Endothelial cell of umbilical vein (primary cell): ENCODE measurements at regions not wholly inside any gene's neighbourhood (a gene's known extent, or its start where the extent isn't known, plus 50 kb on each side); places are given as distances from the start of the nearest gene placed in this dataset.

Experiments used
- BruUV-seq: library from RNA; stranded (reverse); fragments of 400-500 nt; replicated peaks from 2 replicates; lab custom pipeline; 2021; lab: Mats Ljungman, UMichigan
- CTCF ChIA-PET: fragments of 300-600, 350-600 bp; sonication (Branson Sonifier 250); formaldehyde crosslinking; loops from one replicate; lab custom pipeline; 2021; ENCODE audit warnings: antibody characterized with exemption, inconsistent platforms; lab: Charles Lee
- POLR2A ChIA-PET: fragments of 300-600, 350-600 bp; sonication (Branson Sonifier 250); formaldehyde crosslinking; loops from one replicate; lab custom pipeline; 2021; ENCODE audit warnings: antibody characterized with exemption, inconsistent platforms; lab: Charles Lee
- DNase-seq: peaks from one replicate; pipeline ENCODE4 v3.0.0-alpha.2; 2011; ENCODE audit warnings: low read depth, low spot score
- FAIRE-seq: peaks from 2 replicates; lab custom pipeline; 2011; peaks lifted over from hg19 to GRCh38; lab: Jason Lieb, UNC
- H2AFZ ChIP-seq: 2 replicates; pipeline ENCODE4 v1.6.0; 2012; ENCODE audit warnings: low read depth, low read length, control low read depth, inconsistent platforms
- H3K27ac ChIP-seq: 2 replicates; pipeline ENCODE4 v1.5.1; 2011; ENCODE audit warnings: low read depth, mild to moderate bottlenecking, control low read depth, low read length, moderate library complexity; ENCODE audit not compliant: insufficient read depth
- H3K27me3 ChIP-seq, 2 experiments: 2 replicates each; pipeline versions ENCODE4 v1.6.0 to v1.6.1; 2011; ENCODE audit warnings: low read length in 2 of 2, mixed read lengths in 1 of 2; ENCODE audit not compliant: control insufficient read depth in 2 of 2, insufficient read depth in 2 of 2
- H3K36me3 ChIP-seq, 2 experiments: 2 replicates in 1 of 2; 3 replicates in 1 of 2; pipeline ENCODE4 v1.5.1; 2011; ENCODE audit warnings: low read length in 2 of 2, mild to moderate bottlenecking in 1 of 2, moderate library complexity in 1 of 2; ENCODE audit not compliant: control insufficient read depth in 2 of 2, insufficient read depth in 2 of 2; ENCODE audit errors: extremely low read depth in 1 of 2
- H3K4me1 ChIP-seq: 3 replicates; pipeline ENCODE4 v1.5.1; 2011; ENCODE audit warnings: mild to moderate bottlenecking, low read length; ENCODE audit not compliant: control insufficient read depth, insufficient read depth; ENCODE audit errors: extremely low read depth
- H3K4me2 ChIP-seq: 2 replicates; pipeline ENCODE4 v1.6.1; 2011; ENCODE audit warnings: low read length, control low read depth, mixed read lengths; ENCODE audit not compliant: insufficient read depth
- H3K4me3 ChIP-seq, 3 experiments: fragments of 200-600 bp in 1 of 3; sonication (generic), shearing (Covaris generic) in 1 of 3; replicated peaks in 1 of 3; 2 replicates each; pipeline ENCODE4 v1.5.1; 2011 to 2016; ENCODE audit warnings: control low read depth in 3 of 3, low read length in 3 of 3, mild to moderate bottlenecking in 2 of 3, inconsistent platforms in 1 of 3, low read depth in 1 of 3, moderate library complexity in 1 of 3; ENCODE audit not compliant: insufficient read depth in 1 of 3
- H3K79me2 ChIP-seq: 2 replicates; pipeline ENCODE4 v1.6.0; 2012; ENCODE audit warnings: low read length, inconsistent platforms; ENCODE audit not compliant: control insufficient read depth, insufficient read depth
- H3K9ac ChIP-seq: replicated peaks from 2 replicates; pipeline ENCODE3; 2011; ENCODE audit warnings: low read length, control low read depth; ENCODE audit not compliant: insufficient read depth; ENCODE audit errors: extremely low read depth
- H3K9me1 ChIP-seq: replicated peaks from 3 replicates; pipeline ENCODE4 v1.6.0; 2011; ENCODE audit warnings: mild to moderate bottlenecking, low read length; ENCODE audit not compliant: control insufficient read depth, insufficient read depth; ENCODE audit errors: extremely low read depth
- H3K9me3 ChIP-seq: replicated peaks from 2 replicates; pipeline ENCODE4 v1.5.1; 2012; ENCODE audit warnings: low read length, inconsistent platforms; ENCODE audit not compliant: control insufficient read depth, insufficient read depth
- H4K20me1 ChIP-seq: replicated peaks from 2 replicates; pipeline ENCODE3; 2011; ENCODE audit warnings: mild to moderate bottlenecking, low read length; ENCODE audit not compliant: control insufficient read depth, insufficient read depth; ENCODE audit errors: extremely low read depth
- CTCF ChIP-seq, 2 donors: IDR thresholded peaks; 1 replicate in 1 of 2; 2 replicates in 1 of 2; pipeline ENCODE4 v1.5.1; 2011; ENCODE audit warnings: low read length in 2 of 2, mild to moderate bottlenecking in 2 of 2, moderate library complexity in 2 of 2, control low read depth in 1 of 2, inconsistent platforms in 1 of 2, low read depth in 1 of 2; ENCODE audit not compliant: insufficient read depth in 1 of 2; ENCODE audit errors: extremely low read depth in 1 of 2
- EZH2 ChIP-seq: IDR thresholded peaks from 2 replicates; pipeline ENCODE4 v1.6.1; 2012; ENCODE audit warnings: borderline replicate concordance, low read depth, mild to moderate bottlenecking, moderate library complexity, low read length, inconsistent platforms; ENCODE audit not compliant: severe bottlenecking
- FOS ChIP-seq: IDR thresholded peaks from 2 replicates; pipeline ENCODE4 v1.6.1; 2011; ENCODE audit warnings: mild to moderate bottlenecking, low read length, moderate library complexity, borderline replicate concordance; ENCODE audit not compliant: insufficient read depth
- JUN ChIP-seq: IDR thresholded peaks from 2 replicates; pipeline ENCODE4 v1.6.1; 2011; ENCODE audit warnings: borderline replicate concordance, low read depth; ENCODE audit not compliant: insufficient read length, insufficient read depth
- MAX ChIP-seq: IDR thresholded peaks from 2 replicates; pipeline ENCODE4 v1.6.1; 2011; ENCODE audit not compliant: insufficient read depth, insufficient read length
- MYC ChIP-seq: IDR thresholded peaks from one replicate; pipeline ENCODE4 v1.6.1; 2011; ENCODE audit warnings: mild to moderate bottlenecking, low read depth, low read length
- POLR2A ChIP-seq: IDR thresholded peaks from 2 replicates; pipeline ENCODE4 v1.6.1; 2012; ENCODE audit warnings: low read depth, mild to moderate bottlenecking, control low read depth, low read length
- dilution Hi-C: fragments of 300-500 bp; cut with MboI; formaldehyde crosslinking; loops from one replicate; pipeline ENCODE4 v1.15.0; 2019; ENCODE audit warnings: low sequenced_read_pairs; ENCODE audit not compliant: extremely low pct_ligation_motif_present
- intact Hi-C: fragments of 100-400 bp; cut with micrococcal nuclease; formaldehyde crosslinking; loops from one replicate; pipeline ENCODE4 v1.10.0; 2022

GRCh38 chr4:62490635-62491034 lies 1290.5 kb downstream of the ADGRL3 start:
- ChIA-PET CTCF (no interaction called here), POLR2A (no interaction called here)
- Histone ChIP-seq H3K27ac (no peak overlapping the region), H4K20me1 (no peaks in the 10 kb centered on the region), H3K79me2 (no peaks in the 10 kb centered on the region), H3K27me3 (no peaks in the 10 kb centered on the region), H3K9ac (no peak overlapping the region), H2AFZ (no peak overlapping the region), H3K4me1 (no peaks in the 10 kb centered on the region), H3K4me2 (no peak overlapping the region), H3K36me3 (no peaks in the 10 kb centered on the region), H3K9me1 (no peaks in the 10 kb centered on the region), H3K4me3 (no peak overlapping the region), H3K9me3 (peaks cover 2% of the 10 kb centered on the region)
- dilution Hi-C loops, result no loop called here
- FAIRE-seq (no peak), DNase-seq (no peak)
- intact Hi-C loops, result no loop called here
- BruUV-seq, result no TSS peak
- TF ChIP-seq CTCF (IDR thresholded peaks at IDR 0.05; ENCODE audit: extremely low read depth in 1 of 2, insufficient read depth in 1 of 2, low read depth in 1 of 2, low read length in 2 of 2) (no peak), POLR2A (no peak), MAX (no peak), EZH2 (no peak)

GRCh38 chr4:62487016-62487415 lies 1286.9 kb downstream of the ADGRL3 start:
- Histone ChIP-seq H2AFZ (no peak overlapping the region), H3K4me3 (no peak overlapping the region), H3K27ac (no peak overlapping the region), H3K27me3 (no peaks in the 10 kb centered on the region), H3K9me3 (peaks cover 5% of the 10 kb centered on the region), H3K4me2 (no peak overlapping the region), H3K79me2 (no peaks in the 10 kb centered on the region), H4K20me1 (no peaks in the 10 kb centered on the region), H3K9ac (no peak overlapping the region), H3K4me1 (no peaks in the 10 kb centered on the region), H3K36me3 (no peaks in the 10 kb centered on the region), H3K9me1 (no peaks in the 10 kb centered on the region)
- BruUV-seq, result no TSS peak
- no peak for FAIRE-seq
- CTCF ChIA-PET, result no interaction called here
- DNase-seq, result no peak
- intact Hi-C loops (no loop called here), dilution Hi-C loops (no loop called here)
- POLR2A ChIA-PET, result no interaction called here
- TF ChIP-seq JUN (no peak), EZH2 (no peak), MYC (no peak), FOS (no peak), MAX (no peak), POLR2A (no peak), CTCF (IDR thresholded peaks at IDR 0.05; ENCODE audit: extremely low read depth in 1 of 2, insufficient read depth in 1 of 2, low read depth in 1 of 2, low read length in 2 of 2) (no peak)
